Gastrocnemius medialis (tissue), 4 donors: ENCODE measurements at regions not wholly inside any gene's neighbourhood (a gene's known extent, or its start where the extent isn't known, plus 50 kb on each side); places are given as distances from the start of the nearest gene placed in this dataset.

ENCODE experiments used
- POLR2A ChIP-seq, 2 donors: fragments of 450-650 bp; IDR thresholded peaks; one replicate each; pipeline ENCODE4 v1.6.1; 2017; ENCODE audit warnings: antibody characterized with exemption in 2 of 2, mild to moderate bottlenecking in 2 of 2, moderate library complexity in 2 of 2
- TF ChIP-seq, protein P1 (sequence below), 5 experiments: fragments of 450-650 bp in 3 of 5; fragments of 200-600 bp in 2 of 5; sonication (generic) in 2 of 5; IDR thresholded peaks in 4 of 5; conservative IDR thresholded peaks in 1 of 5; 1 replicate in 4 of 5; 2 replicates in 1 of 5; pipeline ENCODE4 v1.5.1; 2016 to 2019; ENCODE audit warnings: antibody characterized with exemption in 5 of 5, mild to moderate bottlenecking in 3 of 5, moderate library complexity in 3 of 5

GRCh38 chr12:111046896-111047295 lies 126.5 kb upstream of the MYL2 start:
- TF ChIP-seq, protein P1, sequence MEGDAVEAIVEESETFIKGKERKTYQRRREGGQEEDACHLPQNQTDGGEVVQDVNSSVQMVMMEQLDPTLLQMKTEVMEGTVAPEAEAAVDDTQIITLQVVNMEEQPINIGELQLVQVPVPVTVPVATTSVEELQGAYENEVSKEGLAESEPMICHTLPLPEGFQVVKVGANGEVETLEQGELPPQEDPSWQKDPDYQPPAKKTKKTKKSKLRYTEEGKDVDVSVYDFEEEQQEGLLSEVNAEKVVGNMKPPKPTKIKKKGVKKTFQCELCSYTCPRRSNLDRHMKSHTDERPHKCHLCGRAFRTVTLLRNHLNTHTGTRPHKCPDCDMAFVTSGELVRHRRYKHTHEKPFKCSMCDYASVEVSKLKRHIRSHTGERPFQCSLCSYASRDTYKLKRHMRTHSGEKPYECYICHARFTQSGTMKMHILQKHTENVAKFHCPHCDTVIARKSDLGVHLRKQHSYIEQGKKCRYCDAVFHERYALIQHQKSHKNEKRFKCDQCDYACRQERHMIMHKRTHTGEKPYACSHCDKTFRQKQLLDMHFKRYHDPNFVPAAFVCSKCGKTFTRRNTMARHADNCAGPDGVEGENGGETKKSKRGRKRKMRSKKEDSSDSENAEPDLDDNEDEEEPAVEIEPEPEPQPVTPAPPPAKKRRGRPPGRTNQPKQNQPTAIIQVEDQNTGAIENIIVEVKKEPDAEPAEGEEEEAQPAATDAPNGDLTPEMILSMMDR (IDR thresholded peaks at IDR 0.05 in 4 of 5, conservative IDR thresholded peaks at IDR 0.05 in 1 of 5), result no peak
- no peak for TF ChIP-seq POLR2A (IDR thresholded peaks at IDR 0.05)
